PFSK-1 (cell line): ENCODE measurements at regions not wholly inside any gene's neighbourhood (a gene's known extent, or its start where the extent isn't known, plus 50 kb on each side); places are given as distances from the start of the nearest gene placed in this dataset.

ENCODE experiments used
- FOXP2 ChIP-seq: optimal IDR thresholded peaks from 2 replicates; pipeline ENCODE3; 2011; ENCODE audit warnings: borderline replicate concordance, control low read depth, inconsistent platforms; ENCODE audit not compliant: insufficient read depth; ENCODE audit errors: extremely low read length, extremely low read depth
- POLR2AphosphoS5 ChIP-seq: IDR thresholded peaks from 2 replicates; pipeline ENCODE4 v1.6.1; 2012; ENCODE audit warnings: low read depth, mild to moderate bottlenecking, control low read depth, low read length, moderate library complexity
- SIN3A ChIP-seq: IDR thresholded peaks from 2 replicates; pipeline ENCODE4 v1.6.1; 2012; ENCODE audit warnings: mild to moderate bottlenecking, low read length, moderate library complexity, borderline replicate concordance; ENCODE audit not compliant: insufficient read depth
- TAF1 ChIP-seq: IDR thresholded peaks from 2 replicates; pipeline ENCODE4 v1.6.1; 2012; ENCODE audit warnings: low read length, control low read depth, borderline replicate concordance; ENCODE audit not compliant: insufficient read depth
- TF ChIP-seq, protein P1 (sequence below), 2 experiments: IDR thresholded peaks; 2 replicates each; pipeline versions ENCODE4 v1.6.1 to v1.8.0; 2011 to 2012; ENCODE audit warnings: low read depth in 2 of 2, low read length in 2 of 2, control low read depth in 1 of 2, inconsistent platforms in 1 of 2, mild to moderate bottlenecking in 1 of 2, moderate library complexity in 1 of 2; ENCODE audit not compliant: insufficient read depth in 1 of 2

DNA sequence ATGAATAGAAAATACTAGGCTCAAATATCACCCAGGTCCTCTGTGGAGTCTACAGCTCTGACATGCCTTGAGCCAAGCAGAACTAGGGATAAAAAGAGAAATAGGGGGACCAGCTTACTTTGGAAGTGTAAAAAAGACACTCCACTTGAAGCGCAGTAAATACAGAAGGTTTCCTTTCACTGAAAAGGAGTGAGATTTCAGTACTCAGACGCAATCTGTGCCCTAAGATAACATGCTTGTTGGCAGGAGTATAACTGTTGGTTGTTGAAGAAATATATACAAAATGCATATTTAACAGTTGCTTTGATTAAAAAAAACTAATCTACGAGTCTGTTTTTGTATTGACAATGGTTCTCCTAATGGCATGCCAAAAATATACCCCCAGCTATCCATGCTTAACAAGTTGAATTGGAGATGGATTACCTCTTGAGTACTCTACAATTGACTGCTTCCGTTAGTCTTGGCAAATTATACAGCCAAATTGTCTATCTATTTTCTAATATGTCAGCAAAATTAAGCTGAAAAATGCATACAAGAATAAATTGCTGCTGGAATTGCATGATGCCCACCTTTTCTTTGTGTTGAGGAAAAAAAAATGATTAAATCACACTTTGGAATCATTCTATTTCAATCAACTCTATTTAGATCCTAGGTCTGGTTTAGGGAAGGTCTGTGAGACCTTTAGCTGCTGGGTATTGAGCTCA, 91.6 kb downstream of the FAT3 start:
- TF ChIP-seq TAF1 (no peak), POLR2AphosphoS5 (no peak), SIN3A (no peak), FOXP2 (no peak)
- TF ChIP-seq, protein P1, sequence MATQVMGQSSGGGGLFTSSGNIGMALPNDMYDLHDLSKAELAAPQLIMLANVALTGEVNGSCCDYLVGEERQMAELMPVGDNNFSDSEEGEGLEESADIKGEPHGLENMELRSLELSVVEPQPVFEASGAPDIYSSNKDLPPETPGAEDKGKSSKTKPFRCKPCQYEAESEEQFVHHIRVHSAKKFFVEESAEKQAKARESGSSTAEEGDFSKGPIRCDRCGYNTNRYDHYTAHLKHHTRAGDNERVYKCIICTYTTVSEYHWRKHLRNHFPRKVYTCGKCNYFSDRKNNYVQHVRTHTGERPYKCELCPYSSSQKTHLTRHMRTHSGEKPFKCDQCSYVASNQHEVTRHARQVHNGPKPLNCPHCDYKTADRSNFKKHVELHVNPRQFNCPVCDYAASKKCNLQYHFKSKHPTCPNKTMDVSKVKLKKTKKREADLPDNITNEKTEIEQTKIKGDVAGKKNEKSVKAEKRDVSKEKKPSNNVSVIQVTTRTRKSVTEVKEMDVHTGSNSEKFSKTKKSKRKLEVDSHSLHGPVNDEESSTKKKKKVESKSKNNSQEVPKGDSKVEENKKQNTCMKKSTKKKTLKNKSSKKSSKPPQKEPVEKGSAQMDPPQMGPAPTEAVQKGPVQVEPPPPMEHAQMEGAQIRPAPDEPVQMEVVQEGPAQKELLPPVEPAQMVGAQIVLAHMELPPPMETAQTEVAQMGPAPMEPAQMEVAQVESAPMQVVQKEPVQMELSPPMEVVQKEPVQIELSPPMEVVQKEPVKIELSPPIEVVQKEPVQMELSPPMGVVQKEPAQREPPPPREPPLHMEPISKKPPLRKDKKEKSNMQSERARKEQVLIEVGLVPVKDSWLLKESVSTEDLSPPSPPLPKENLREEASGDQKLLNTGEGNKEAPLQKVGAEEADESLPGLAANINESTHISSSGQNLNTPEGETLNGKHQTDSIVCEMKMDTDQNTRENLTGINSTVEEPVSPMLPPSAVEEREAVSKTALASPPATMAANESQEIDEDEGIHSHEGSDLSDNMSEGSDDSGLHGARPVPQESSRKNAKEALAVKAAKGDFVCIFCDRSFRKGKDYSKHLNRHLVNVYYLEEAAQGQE (IDR thresholded peaks at IDR 0.05; ENCODE audit: insufficient read depth in 1 of 2, low read depth in 2 of 2, low read length in 2 of 2) = no peak
